SK-N-SH treated with all-trans-retinoic acid at 6 μM for 48 hours (cell line): ENCODE measurements at regions not wholly inside any gene's neighbourhood (a gene's known extent, or its start where the extent isn't known, plus 50 kb on each side); places are given as distances from the start of the nearest gene placed in this dataset.

Source experiments
- ATAC-seq: fragments of 200-7000 bp; cut with Tn5 transposase; 3 replicates; pipeline ENCODE4 v1.9.1; 2020; ENCODE audit warnings: mild to moderate bottlenecking, moderate library complexity
- ARNTL ChIP-seq: fragments of 450-650 bp; formaldehyde crosslinking; IDR thresholded peaks from 2 replicates; pipeline ENCODE4 v1.5.0; 2020; ENCODE audit warnings: low read depth, mild to moderate bottlenecking, moderate library complexity, borderline replicate concordance
- BACH2 ChIP-seq: fragments of 250-450 bp; sonication (Bioruptor Pico); IDR thresholded peaks from 2 replicates; pipeline ENCODE4 v1.9.0; 2021; ENCODE audit warnings: mild to moderate bottlenecking, borderline replicate concordance
- CREB5 ChIP-seq: fragments of 250-450 bp; sonication (Bioruptor Pico); IDR thresholded peaks from 2 replicates; pipeline ENCODE4 v1.5.1; 2020; ENCODE audit warnings: low read depth, mild to moderate bottlenecking, moderate library complexity
- CSDC2 ChIP-seq: fragments of 250-450 bp; sonication (Bioruptor Pico); IDR thresholded peaks from 2 replicates; pipeline ENCODE4 v1.5.0; 2020; ENCODE audit warnings: mild to moderate bottlenecking, moderate library complexity
- CSRNP3 ChIP-seq: fragments of 250-450 bp; sonication (Bioruptor Pico); IDR thresholded peaks from 2 replicates; pipeline ENCODE4 v1.5.1; 2021; ENCODE audit warnings: mild to moderate bottlenecking, moderate library complexity
- ESRRG ChIP-seq: fragments of 250-450 bp; sonication (Bioruptor Pico); IDR thresholded peaks from 2 replicates; pipeline ENCODE4 v1.6.1; 2021; ENCODE audit warnings: mild to moderate bottlenecking
- GLIS3 ChIP-seq: fragments of 250-450 bp; sonication (Bioruptor Pico); IDR thresholded peaks from 2 replicates; pipeline ENCODE4 v1.5.0; 2020; ENCODE audit warnings: mild to moderate bottlenecking, moderate library complexity
- ISL1 ChIP-seq: fragments of 250-450 bp; sonication (Bioruptor Pico); IDR thresholded peaks from 2 replicates; pipeline ENCODE4 v2.1.2; 2022; ENCODE audit warnings: mild to moderate bottlenecking, moderate library complexity
- OSR1 ChIP-seq: fragments of 250-450 bp; sonication (Bioruptor Pico); IDR thresholded peaks from 2 replicates; pipeline ENCODE4 v1.8.0; 2022; ENCODE audit warnings: moderate library complexity, mild to moderate bottlenecking, inconsistent platforms
- PATZ1 ChIP-seq: fragments of 250-450 bp; sonication (Bioruptor Pico); IDR thresholded peaks from 2 replicates; pipeline ENCODE4 v1.8.0; 2020; ENCODE audit warnings: mild to moderate bottlenecking, moderate library complexity, borderline replicate concordance
- POU6F1 ChIP-seq: fragments of 250-450 bp; sonication (Bioruptor Pico); IDR thresholded peaks from 2 replicates; pipeline ENCODE4 v1.8.0; 2021; ENCODE audit warnings: low read depth, mild to moderate bottlenecking, moderate library complexity, borderline replicate concordance
- PPARA ChIP-seq: fragments of 250-450 bp; sonication (Bioruptor Pico); IDR thresholded peaks from 2 replicates; pipeline ENCODE4 v1.5.0; 2020; ENCODE audit warnings: mild to moderate bottlenecking, borderline replicate concordance
- RARB ChIP-seq: fragments of 250-450 bp; sonication (Bioruptor Pico); IDR thresholded peaks from 2 replicates; pipeline ENCODE4 v1.8.0; 2021; ENCODE audit warnings: mild to moderate bottlenecking, moderate library complexity
- SNAI2 ChIP-seq: fragments of 250-450 bp; sonication (Bioruptor Pico); IDR thresholded peaks from 2 replicates; pipeline ENCODE4 v1.5.0; 2020; ENCODE audit warnings: mild to moderate bottlenecking, moderate library complexity
- TCF4 ChIP-seq: fragments of 250-450 bp; sonication (Bioruptor Pico); IDR thresholded peaks from 2 replicates; pipeline ENCODE4 v1.8.0; 2021; ENCODE audit warnings: mild to moderate bottlenecking, moderate library complexity, borderline replicate concordance
- TOX ChIP-seq: fragments of 250-450 bp; sonication (Bioruptor Pico); IDR thresholded peaks from 2 replicates; pipeline ENCODE4 v1.8.0; 2021; ENCODE audit warnings: mild to moderate bottlenecking, moderate library complexity, borderline replicate concordance
- ZC3H10 ChIP-seq: fragments of 250-450 bp; sonication (Bioruptor Pico); IDR thresholded peaks from 2 replicates; pipeline ENCODE4 v1.5.1; 2021; ENCODE audit warnings: mild to moderate bottlenecking, moderate library complexity
- ZFP3 ChIP-seq: fragments of 250-450 bp; sonication (Bioruptor Pico); IDR thresholded peaks from 2 replicates; pipeline ENCODE4 v1.5.0; 2020; ENCODE audit warnings: mild to moderate bottlenecking, moderate library complexity
- ZFP30 ChIP-seq: fragments of 450-650 bp; formaldehyde crosslinking; IDR thresholded peaks from 2 replicates; pipeline ENCODE4 v1.5.0; 2022; ENCODE audit warnings: mild to moderate bottlenecking, moderate library complexity
- ZNF565 ChIP-seq: fragments of 450-650 bp; formaldehyde crosslinking; conservative IDR thresholded peaks from 2 replicates; pipeline ENCODE4 v1.5.0; 2020; ENCODE audit warnings: low read depth, mild to moderate bottlenecking, moderate library complexity
- ZNF70 ChIP-seq: fragments of 450-650 bp; formaldehyde crosslinking; IDR thresholded peaks from 2 replicates; pipeline ENCODE4 v1.5.0; 2020; ENCODE audit warnings: mild to moderate bottlenecking, moderate library complexity
- ZNF8 ChIP-seq: fragments of 450-650 bp; formaldehyde crosslinking; IDR thresholded peaks from 2 replicates; pipeline ENCODE4 v1.5.0; 2020; ENCODE audit warnings: mild to moderate bottlenecking, moderate library complexity

GRCh38 chr13:44181931-44182330, 191.7 kb upstream of the SERP2 start:
- TF ChIP-seq BACH2 = no peak
- TF ChIP-seq PPARA (CRISPR knock-in tag) = no peak
- no peak for TF ChIP-seq POU6F1 (CRISPR knock-in tag)
- no peak for TF ChIP-seq GLIS3
- no peak for TF ChIP-seq CSRNP3 (CRISPR knock-in tag)
- TF ChIP-seq ZNF70 (CRISPR knock-in tag) = no peak
- TF ChIP-seq ZC3H10 (CRISPR knock-in tag) = no peak
- TF ChIP-seq CREB5 (CRISPR knock-in tag) = no peak
- TF ChIP-seq ZFP3 (CRISPR knock-in tag) = no peak
- TF ChIP-seq ZNF565 (CRISPR knock-in tag) = no peak
- no peak for TF ChIP-seq ISL1 (CRISPR knock-in tag)
- no peak for TF ChIP-seq CSDC2
- no peak for TF ChIP-seq OSR1
- TF ChIP-seq ZNF8 = no peak
- no peak for TF ChIP-seq SNAI2 (CRISPR knock-in tag)
- TF ChIP-seq ESRRG (CRISPR knock-in tag) = no peak
- TF ChIP-seq TOX (CRISPR knock-in tag) = no peak
- no peak for TF ChIP-seq TCF4 (CRISPR knock-in tag)
- no peak for TF ChIP-seq ZFP30
- no peak for TF ChIP-seq PATZ1 (CRISPR knock-in tag)
- TF ChIP-seq, all 23 proteins: peak for 0
- no peak for ATAC-seq

GRCh38 chr13:44184740-44185139, 188.9 kb upstream of the SERP2 start:
- no peak for ATAC-seq
- TF ChIP-seq ZFP30 (no peak), RARB (CRISPR knock-in tag) (no peak), ZNF8 (no peak), ZNF70 (CRISPR knock-in tag) (no peak), ESRRG (CRISPR knock-in tag) (no peak), ARNTL (CRISPR knock-in tag) (no peak), TCF4 (CRISPR knock-in tag) (no peak), OSR1 (no peak)

GRCh38 chr13:44188257-44188656, 185.4 kb upstream of the SERP2 start:
- peak; percentile 27; the same call in 1 of the 3 replicates for ATAC-seq
- TF ChIP-seq ZNF565 (CRISPR knock-in tag) = no peak
- no peak for TF ChIP-seq POU6F1 (CRISPR knock-in tag)
- TF ChIP-seq PPARA (CRISPR knock-in tag) = no peak
- no peak for TF ChIP-seq ISL1 (CRISPR knock-in tag)
- TF ChIP-seq ZC3H10 (CRISPR knock-in tag) = no peak
- TF ChIP-seq ZNF8 = no peak
- no peak for TF ChIP-seq TCF4 (CRISPR knock-in tag)
- TF ChIP-seq CREB5 (CRISPR knock-in tag) = no peak
- TF ChIP-seq BACH2 = no peak
- no peak for TF ChIP-seq TOX (CRISPR knock-in tag)
- TF ChIP-seq CSRNP3 (CRISPR knock-in tag) = no peak
- TF ChIP-seq SNAI2 (CRISPR knock-in tag) = no peak
- TF ChIP-seq RARB (CRISPR knock-in tag) = no peak
- no peak for TF ChIP-seq ZFP30
- TF ChIP-seq PATZ1 (CRISPR knock-in tag) = no peak
- no peak for TF ChIP-seq CSDC2
